LNCAP (cell line): ENCODE measurements at regions not wholly inside any gene's neighbourhood (a gene's known extent, or its start where the extent isn't known, plus 50 kb on each side); places are given as distances from the start of the nearest gene placed in this dataset.

Experiments used
- CTCF ChIP-seq: fragments of 450-650 bp; IDR thresholded peaks from 2 replicates; pipeline ENCODE4 v1.5.1; 2017; ENCODE audit warnings: mild to moderate bottlenecking

- no peak for TF ChIP-seq CTCF
Observed at GRCh38 chr2:58425368-58425767, 184.2 kb upstream of the FANCL start.

- TF ChIP-seq CTCF = no peak
Observed at GRCh38 chr2:58419983-58420382, 178.9 kb upstream of the FANCL start.

- TF ChIP-seq CTCF = no peak
Observed at GRCh38 chr2:58416696-58417095, 175.6 kb upstream of the FANCL start.

GRCh38 chr2:58414506-58414905 lies 173.4 kb upstream of the FANCL start:
- no peak for TF ChIP-seq CTCF

GRCh38 chr2:58410549-58410948 lies 169.4 kb upstream of the FANCL start:
- no peak for TF ChIP-seq CTCF

- TF ChIP-seq CTCF = no peak
Observed at GRCh38 chr2:58407487-58407886, 166.4 kb upstream of the FANCL start.

- no peak for TF ChIP-seq CTCF
Observed at GRCh38 chr2:58405341-58405740, 164.2 kb upstream of the FANCL start.

GRCh38 chr2:58401936-58402335 lies 160.8 kb upstream of the FANCL start:
- no peak for TF ChIP-seq CTCF
